ENCODE measurements at regions not wholly inside any gene's neighbourhood (a gene's known extent, or its start where the extent isn't known, plus 50 kb on each side); places are given as distances from the start of the nearest gene placed in this dataset.

GRCh38 chr14:43568022-43568421 lies 939.1 kb downstream of the FSCB start:
- TF ChIP-seq ZNF687 (CRISPR knock-in tag; IDR thresholded peaks at IDR 0.05), result no peak
- no peak for TF ChIP-seq RAD21 (CRISPR knock-in tag; IDR thresholded peaks at IDR 0.05)
- no peak for TF ChIP-seq ZNF24 (IDR thresholded peaks at IDR 0.05)
- TF ChIP-seq SYNCRIP (IDR thresholded peaks at IDR 0.05; ENCODE audit: insufficient read depth, low read depth, low read length), result no peak
- no peak for TF ChIP-seq ATF2 (CRISPR knock-in tag; IDR thresholded peaks at IDR 0.05)
